Transverse colon (tissue), 4 donors: ENCODE measurements at regions not wholly inside any gene's neighbourhood (a gene's known extent, or its start where the extent isn't known, plus 50 kb on each side); places are given as distances from the start of the nearest gene placed in this dataset.
"Not testable (repeated sequence)": the region's sequence is repeated elsewhere in the genome, so short reads cannot be mapped to it uniquely, and the experiment has no call there.

Source experiments
- DNase-seq: peaks from one replicate; pipeline ENCODE4 v3.0.0-alpha.2; 2019
- H3K27ac ChIP-seq, 4 donors: fragments of 200-600 bp; sonication (generic); 2 replicates each; pipeline ENCODE4 v1.5.1; 2016 to 2018; ENCODE audit warnings: inconsistent platforms in 4 of 4
- H3K27me3 ChIP-seq: fragments of 200-600 bp; sonication (generic); 2 replicates; pipeline ENCODE4 v1.5.1; 2017; ENCODE audit warnings: inconsistent platforms
- H3K36me3 ChIP-seq, 4 donors: fragments of 200-600 bp; sonication (generic); 2 replicates each; pipeline ENCODE4 v1.5.1; 2017 to 2019; ENCODE audit warnings: inconsistent platforms in 4 of 4
- H3K4me1 ChIP-seq, 4 donors: fragments of 200-600 bp; sonication (generic); 2 replicates each; pipeline ENCODE4 v1.5.1; 2017 to 2020; ENCODE audit warnings: inconsistent platforms in 4 of 4
- H3K4me3 ChIP-seq, 4 donors: fragments of 200-600 bp; sonication (generic); 1 replicate in 1 of 4; 2 replicates in 3 of 4; pipeline versions ENCODE4 v1.5.1 to v1.6.1; 2017 to 2019; ENCODE audit warnings: inconsistent platforms in 4 of 4
- H3K9me3 ChIP-seq, 2 donors: fragments of 200-600 bp; sonication (generic); 2 replicates each; pipeline ENCODE4 v1.5.1; 2017 to 2019; ENCODE audit warnings: inconsistent platforms in 2 of 2
- EP300 ChIP-seq: sonication (generic); formaldehyde crosslinking; IDR thresholded peaks from one replicate; pipeline ENCODE4 v1.6.1; 2017; ENCODE audit warnings: antibody characterized with exemption, low read depth
- POLR2A ChIP-seq: fragments of 450-650 bp; IDR thresholded peaks from one replicate; pipeline ENCODE4 v1.6.1; 2016; ENCODE audit warnings: antibody characterized with exemption, mild to moderate bottlenecking, moderate library complexity
- POLR2AphosphoS5 ChIP-seq, 3 donors: sonication (generic); formaldehyde crosslinking; IDR thresholded peaks; one replicate each; pipeline ENCODE4 v1.6.1; 2016; ENCODE audit warnings: antibody characterized with exemption in 3 of 3
- WGBS, 2 donors: methylation state at CpG; one replicate each; pipeline ENCODE4 v1.1.5; 2018; ENCODE audit warnings: low coverage in 1 of 2; 5-methylcytosine and 5-hydroxymethylcytosine counted together
- in situ Hi-C, 4 donors: fragments of 200-750 bp; cut with MboI; loops; one replicate each; pipeline versions ENCODE4 v1.15.0 to v1.15.1; 2017; ENCODE audit warnings: low sequenced_read_pairs in 3 of 4, low pct_ligation_motif_present in 1 of 4, low pct_unique_long_range_greater_than_20kb in 1 of 4
- intact Hi-C: fragments of 100-400 bp; cut with DNase I; formaldehyde crosslinking; loops from one replicate; pipeline ENCODE4 v1.15.1; 2023; ENCODE audit warnings: low total_unique reads
- TF ChIP-seq, protein P1 (sequence below), 5 experiments: fragments of 200-600 bp in 3 of 5; fragments of 450-650 bp in 2 of 5; sonication (generic) in 3 of 5; IDR thresholded peaks; 1 replicate in 2 of 5; 2 replicates in 3 of 5; pipeline ENCODE4 v1.5.1; 2016 to 2017; ENCODE audit warnings: antibody characterized with exemption in 5 of 5, inconsistent platforms in 3 of 5, mild to moderate bottlenecking in 2 of 5, moderate library complexity in 1 of 5

DNA sequence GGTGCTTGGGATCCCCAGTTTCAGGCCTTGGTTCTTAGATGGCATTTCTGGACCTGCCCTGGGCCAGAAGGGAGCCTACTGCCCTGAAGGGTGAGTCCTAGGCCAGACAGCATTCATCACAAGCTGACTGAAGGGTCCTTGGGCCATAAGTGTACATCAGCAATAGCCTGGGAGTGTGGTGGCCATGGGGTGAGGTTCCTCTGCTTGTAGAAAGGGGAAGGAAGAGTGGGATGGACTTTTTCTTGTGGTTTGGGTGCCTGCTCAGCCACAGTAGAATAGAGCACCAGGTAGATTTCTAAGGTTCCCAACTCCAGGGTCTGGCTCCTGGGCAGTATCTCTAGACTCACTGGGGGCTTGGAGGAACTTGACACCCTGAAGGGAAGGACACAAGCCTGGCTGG lies 95.2 kb upstream of the PHF24 start:
- in situ Hi-C loops (no loop called here), intact Hi-C loops (no loop called here)
- Histone ChIP-seq H3K27me3 (no peaks in the 10 kb centered on the region), H3K9me3 (no peaks in the 10 kb centered on the region), H3K4me3 (no peak overlapping the region), H3K4me1 (no peaks in the 10 kb centered on the region), H3K36me3 (no peaks in the 10 kb centered on the region), H3K27ac (no peak overlapping the region)
- TF ChIP-seq, protein P1, sequence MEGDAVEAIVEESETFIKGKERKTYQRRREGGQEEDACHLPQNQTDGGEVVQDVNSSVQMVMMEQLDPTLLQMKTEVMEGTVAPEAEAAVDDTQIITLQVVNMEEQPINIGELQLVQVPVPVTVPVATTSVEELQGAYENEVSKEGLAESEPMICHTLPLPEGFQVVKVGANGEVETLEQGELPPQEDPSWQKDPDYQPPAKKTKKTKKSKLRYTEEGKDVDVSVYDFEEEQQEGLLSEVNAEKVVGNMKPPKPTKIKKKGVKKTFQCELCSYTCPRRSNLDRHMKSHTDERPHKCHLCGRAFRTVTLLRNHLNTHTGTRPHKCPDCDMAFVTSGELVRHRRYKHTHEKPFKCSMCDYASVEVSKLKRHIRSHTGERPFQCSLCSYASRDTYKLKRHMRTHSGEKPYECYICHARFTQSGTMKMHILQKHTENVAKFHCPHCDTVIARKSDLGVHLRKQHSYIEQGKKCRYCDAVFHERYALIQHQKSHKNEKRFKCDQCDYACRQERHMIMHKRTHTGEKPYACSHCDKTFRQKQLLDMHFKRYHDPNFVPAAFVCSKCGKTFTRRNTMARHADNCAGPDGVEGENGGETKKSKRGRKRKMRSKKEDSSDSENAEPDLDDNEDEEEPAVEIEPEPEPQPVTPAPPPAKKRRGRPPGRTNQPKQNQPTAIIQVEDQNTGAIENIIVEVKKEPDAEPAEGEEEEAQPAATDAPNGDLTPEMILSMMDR (IDR thresholded peaks at IDR 0.05) = no peak
- TF ChIP-seq POLR2A (no peak), EP300 (no peak), POLR2AphosphoS5 (IDR thresholded peaks at IDR 0.05) (no peak)
- no peak for DNase-seq

DNA sequence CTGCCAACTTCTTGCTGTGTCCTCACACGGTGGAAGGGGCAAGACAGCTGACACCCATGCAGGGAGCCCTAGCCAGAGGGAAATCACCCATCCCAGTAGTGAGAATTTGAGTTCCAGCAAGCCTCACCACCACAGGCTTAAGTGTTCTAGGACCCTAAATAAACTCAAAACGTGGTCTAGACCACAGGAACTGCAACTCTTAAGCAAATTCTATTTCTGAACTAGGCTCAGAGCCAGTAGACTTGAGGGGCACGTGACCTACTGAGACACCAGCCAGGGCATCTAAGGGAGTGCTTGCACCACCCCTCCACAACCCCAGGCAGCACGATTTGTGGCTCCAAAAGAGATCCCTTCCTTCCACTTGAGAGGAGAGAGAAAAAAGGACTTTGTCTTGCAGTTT lies 96.0 kb upstream of the PHF24 start:
- no peak for DNase-seq
- H3K4me3 ChIP-seq = no peak overlapping the region
- H3K27ac ChIP-seq = no peak overlapping the region
- WGBS, 2 donors = 18 to 27% methylated on average over 2 to 4 of the region's 4 CpGs
- in situ Hi-C loops = no loop called here
- no peaks in the 10 kb centered on the region for H3K4me1 ChIP-seq
- H3K9me3 ChIP-seq = no peaks in the 10 kb centered on the region
- TF ChIP-seq POLR2AphosphoS5 (IDR thresholded peaks at IDR 0.05) (no peak), EP300 (no peak), POLR2A (no peak)
- TF ChIP-seq, protein P1 (IDR thresholded peaks at IDR 0.05) = no peak
- intact Hi-C loops = no loop called here
- no peaks in the 10 kb centered on the region for H3K27me3 ChIP-seq
- H3K36me3 ChIP-seq = no peaks in the 10 kb centered on the region

DNA sequence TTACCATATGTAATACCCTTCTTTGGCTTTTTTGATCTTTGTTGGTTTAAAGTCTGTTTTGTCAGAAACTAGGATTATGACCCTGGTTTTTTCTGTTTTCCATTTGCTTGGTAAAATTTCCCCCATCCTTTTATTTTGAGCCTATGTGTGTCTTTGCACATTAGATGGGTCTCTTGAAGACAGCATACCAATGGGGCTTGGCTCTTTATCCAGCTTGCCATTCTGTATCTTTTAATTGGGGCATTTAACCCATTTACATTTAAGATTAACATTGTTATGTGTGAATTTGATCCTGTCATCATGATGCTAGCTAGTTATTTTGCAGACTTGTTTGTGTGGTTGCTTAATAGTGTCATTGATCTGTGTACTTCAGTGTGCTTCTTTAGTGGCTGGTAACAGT lies 103.1 kb upstream of the PHF24 start:
- H3K27ac ChIP-seq, DNase-seq, H3K4me1 ChIP-seq, H3K4me3 ChIP-seq, H3K9me3 ChIP-seq, H3K36me3 ChIP-seq, H3K27me3 ChIP-seq, intact Hi-C loops, in situ Hi-C loops: not testable (repeated sequence)

DNA sequence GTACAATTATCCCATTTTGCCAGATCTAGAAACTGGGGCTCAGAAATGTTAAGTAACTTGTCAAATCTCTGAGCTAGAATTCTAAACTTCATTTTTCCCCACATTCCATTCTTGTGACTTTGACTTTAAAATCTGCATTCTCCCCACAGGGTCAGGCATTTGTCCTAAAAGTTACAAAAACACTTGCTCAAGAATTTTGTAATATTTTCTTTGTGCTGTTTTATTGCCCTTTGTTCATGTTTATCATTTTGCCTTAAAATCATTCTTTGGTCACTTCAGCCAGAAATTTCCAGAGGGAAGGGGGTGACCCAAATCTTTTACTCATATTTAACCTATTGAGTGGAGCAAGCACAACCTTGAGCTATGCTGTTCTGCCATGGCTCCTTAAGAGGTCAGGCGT lies 120.1 kb upstream of the CCL21 start:
- intact Hi-C loops = no loop called here
- no peaks in the 10 kb centered on the region for H3K27me3 ChIP-seq
- H3K36me3 ChIP-seq = no peaks in the 10 kb centered on the region
- no peak overlapping the region for H3K4me3 ChIP-seq
- no peak for DNase-seq
- WGBS, 2 donors = 94% methylated on average over 1 of the region's 1 CpG; no CpG with 5 or more reads in 1 of the 2 donors
- no peak for TF ChIP-seq POLR2A
- TF ChIP-seq POLR2AphosphoS5 (IDR thresholded peaks at IDR 0.05) = no peak
- no peak for TF ChIP-seq EP300
- TF ChIP-seq, protein P1 (IDR thresholded peaks at IDR 0.05) = no peak
- no peaks in the 10 kb centered on the region for H3K4me1 ChIP-seq
- no peak overlapping the region for H3K27ac ChIP-seq
- in situ Hi-C loops = no loop called here
- no peaks in the 10 kb centered on the region for H3K9me3 ChIP-seq

DNA sequence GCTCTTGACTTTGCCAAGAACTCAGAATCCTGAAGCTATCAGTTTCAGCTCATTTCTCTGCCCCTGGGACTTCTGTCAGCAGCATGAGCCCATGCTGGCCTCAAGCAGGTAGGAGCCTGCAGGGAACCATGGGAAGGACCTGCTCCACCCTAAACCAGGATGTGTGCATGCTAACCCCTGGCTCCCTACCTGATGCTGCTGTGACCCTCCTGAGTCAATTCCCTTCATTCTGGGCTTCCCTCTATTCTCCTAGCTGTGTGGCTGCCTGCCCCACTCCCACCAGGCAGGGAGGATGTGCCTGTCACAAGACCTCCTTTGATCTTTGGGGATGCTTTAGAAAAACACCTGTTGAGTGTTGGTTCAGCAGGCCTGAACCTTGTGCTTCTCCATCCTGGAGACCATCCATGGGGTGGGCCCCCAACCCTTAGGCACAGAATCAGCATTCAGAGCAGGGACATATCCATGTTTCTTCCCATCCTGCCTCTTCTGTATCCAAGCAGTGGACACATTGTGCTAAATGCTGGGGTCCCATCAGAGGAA lies 117.1 kb upstream of the CCL21 start:
- Histone ChIP-seq H3K4me3 (no peak overlapping the region), H3K36me3 (no peaks in the 10 kb centered on the region), H3K27ac (no peak overlapping the region), H3K27me3 (no peaks in the 10 kb centered on the region), H3K9me3 (no peaks in the 10 kb centered on the region), H3K4me1 (no peaks in the 10 kb centered on the region)
- in situ Hi-C loops (no loop called here), intact Hi-C loops (no loop called here)
- no peak for DNase-seq
- TF ChIP-seq EP300 = no peak
- TF ChIP-seq POLR2A = no peak
- TF ChIP-seq, protein P1 (IDR thresholded peaks at IDR 0.05) = no peak
- TF ChIP-seq POLR2AphosphoS5 (IDR thresholded peaks at IDR 0.05) = no peak
